ENCODE measurements at regions not wholly inside any gene's neighbourhood (a gene's known extent, or its start where the extent isn't known, plus 50 kb on each side); places are given as distances from the start of the nearest gene placed in this dataset.

DNA sequence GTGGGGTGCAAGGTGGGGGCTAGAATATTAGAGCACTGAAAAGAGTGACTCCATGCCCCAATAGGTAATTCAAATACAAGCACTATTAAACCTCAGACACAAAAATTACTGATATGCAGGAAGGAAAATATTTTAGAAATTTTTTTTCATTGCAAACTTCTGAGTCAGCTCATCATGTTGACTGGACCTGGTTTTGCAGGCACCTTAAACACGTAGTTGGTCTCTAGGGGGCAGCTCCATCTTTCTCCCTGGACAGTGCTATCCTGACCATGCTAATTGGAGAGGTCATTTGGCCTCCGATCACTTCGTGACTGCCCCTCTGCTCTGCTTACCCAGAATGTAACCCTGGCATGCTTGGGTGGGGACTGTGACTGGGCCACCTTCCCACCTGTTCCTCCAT is 368.4 kb upstream of the MKI67 start:
- TF ChIP-seq, protein P1, sequence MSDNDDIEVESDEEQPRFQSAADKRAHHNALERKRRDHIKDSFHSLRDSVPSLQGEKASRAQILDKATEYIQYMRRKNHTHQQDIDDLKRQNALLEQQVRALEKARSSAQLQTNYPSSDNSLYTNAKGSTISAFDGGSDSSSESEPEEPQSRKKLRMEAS (IDR thresholded peaks at IDR 0.05; ENCODE audit: insufficient read depth, insufficient read length): no peak
- TF ChIP-seq, protein P2, sequence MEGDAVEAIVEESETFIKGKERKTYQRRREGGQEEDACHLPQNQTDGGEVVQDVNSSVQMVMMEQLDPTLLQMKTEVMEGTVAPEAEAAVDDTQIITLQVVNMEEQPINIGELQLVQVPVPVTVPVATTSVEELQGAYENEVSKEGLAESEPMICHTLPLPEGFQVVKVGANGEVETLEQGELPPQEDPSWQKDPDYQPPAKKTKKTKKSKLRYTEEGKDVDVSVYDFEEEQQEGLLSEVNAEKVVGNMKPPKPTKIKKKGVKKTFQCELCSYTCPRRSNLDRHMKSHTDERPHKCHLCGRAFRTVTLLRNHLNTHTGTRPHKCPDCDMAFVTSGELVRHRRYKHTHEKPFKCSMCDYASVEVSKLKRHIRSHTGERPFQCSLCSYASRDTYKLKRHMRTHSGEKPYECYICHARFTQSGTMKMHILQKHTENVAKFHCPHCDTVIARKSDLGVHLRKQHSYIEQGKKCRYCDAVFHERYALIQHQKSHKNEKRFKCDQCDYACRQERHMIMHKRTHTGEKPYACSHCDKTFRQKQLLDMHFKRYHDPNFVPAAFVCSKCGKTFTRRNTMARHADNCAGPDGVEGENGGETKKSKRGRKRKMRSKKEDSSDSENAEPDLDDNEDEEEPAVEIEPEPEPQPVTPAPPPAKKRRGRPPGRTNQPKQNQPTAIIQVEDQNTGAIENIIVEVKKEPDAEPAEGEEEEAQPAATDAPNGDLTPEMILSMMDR (IDR thresholded peaks at IDR 0.05; ENCODE audit: extremely low read depth in 1 of 2, insufficient read depth in 1 of 2, low read depth in 1 of 2, low read length in 2 of 2): no peak
- TF ChIP-seq POLR2A (IDR thresholded peaks at IDR 0.05; ENCODE audit: low read depth, low read length) (no peak), POLR2AphosphoS5 (IDR thresholded peaks at IDR 0.05; ENCODE audit: insufficient read depth, low read depth, low read length) (no peak), EZH2 (IDR thresholded peaks at IDR 0.05; ENCODE audit: borderline replicate concordance, low read depth, low read length, severe bottlenecking) (no peak), GATA2 (IDR thresholded peaks at IDR 0.05; ENCODE audit: insufficient read depth, insufficient read length, low read depth, low read length) (no peak)
